Central memory CD4-positive, alpha-beta T cell (primary cell): ENCODE measurements at regions not wholly inside any gene's neighbourhood (a gene's known extent, or its start where the extent isn't known, plus 50 kb on each side); places are given as distances from the start of the nearest gene placed in this dataset.
"Not testable (repeated sequence)": the region's sequence is repeated elsewhere in the genome, so short reads cannot be mapped to it uniquely, and the experiment has no call there.

Experiments used
- DNase-seq: peaks from one replicate; pipeline ENCODE4 v3.0.0; 2022

DNA sequence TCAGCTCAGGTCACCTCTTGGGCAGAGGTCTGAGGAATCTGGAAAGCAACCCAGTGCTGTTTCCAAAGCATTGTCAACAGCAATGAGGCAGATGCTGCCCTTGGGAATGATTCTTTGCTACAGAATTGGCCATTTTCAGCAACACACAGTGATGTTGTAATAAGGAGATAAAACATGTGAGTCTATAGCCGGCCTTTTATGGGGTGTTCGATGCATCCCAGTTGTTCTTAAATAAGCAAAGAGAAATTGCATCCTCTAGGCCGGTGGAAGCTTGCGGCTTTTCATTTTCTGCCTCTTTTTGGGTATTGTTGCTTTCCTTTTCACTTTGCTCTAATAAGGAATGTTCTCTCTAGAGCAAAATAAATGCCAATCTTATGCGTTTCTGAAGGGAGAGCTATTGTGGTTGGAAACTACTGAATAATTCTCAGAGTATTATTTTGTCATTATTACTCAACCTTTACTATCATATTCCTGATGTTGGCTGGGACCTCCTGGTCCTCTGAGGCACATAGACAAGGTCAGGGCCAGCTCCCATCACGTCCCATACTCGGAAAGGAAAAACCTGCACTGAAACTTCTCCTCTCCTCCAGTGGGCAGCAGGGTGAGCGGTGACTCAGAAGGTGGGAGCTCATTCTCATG is 214.2 kb downstream of the CDH26 start:
- DNase-seq: no peak

DNA sequence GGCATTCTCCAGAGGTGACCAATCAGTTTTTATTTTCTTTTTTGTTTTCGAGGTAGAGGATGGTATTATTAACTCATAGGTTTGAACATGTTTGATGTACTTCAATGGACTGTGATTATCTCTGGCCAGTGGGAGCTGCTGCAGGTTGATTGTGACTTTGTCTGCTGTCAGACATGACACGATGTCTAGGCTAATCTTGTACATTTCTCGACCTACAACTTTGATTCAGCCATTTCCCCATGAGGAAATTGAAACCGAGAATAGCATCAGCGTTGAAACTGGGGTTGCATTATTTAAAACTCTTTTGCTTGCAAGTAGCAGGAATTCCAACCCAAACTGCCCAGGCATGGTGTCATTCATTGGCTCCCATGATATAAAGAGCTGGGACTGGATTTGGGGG is 218.9 kb downstream of the CDH26 start:
- DNase-seq: no peak

- no peak for DNase-seq
Observed at GRCh38 chr20:60180986-60181385, 222.8 kb downstream of the CDH26 start.

DNA sequence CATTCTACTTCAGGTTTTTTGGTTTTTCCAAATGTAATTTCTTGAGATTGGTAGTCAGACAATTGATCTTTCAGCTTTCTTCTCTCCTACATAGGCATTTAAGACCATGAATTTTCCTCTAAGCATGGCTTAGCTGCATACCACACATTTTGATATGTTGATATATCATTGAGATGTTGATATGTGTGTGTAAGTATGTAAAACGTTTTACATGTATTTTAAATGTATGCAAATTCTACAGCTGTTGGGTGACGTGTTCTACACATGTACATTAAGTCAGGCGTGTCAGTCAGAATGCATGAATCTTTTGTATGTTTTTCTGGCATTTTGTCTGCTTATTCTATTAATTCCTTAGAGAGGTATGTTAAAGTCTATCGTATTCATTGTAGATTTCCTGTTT is 228.2 kb downstream of the CDH26 start:
- DNase-seq: no peak

DNA sequence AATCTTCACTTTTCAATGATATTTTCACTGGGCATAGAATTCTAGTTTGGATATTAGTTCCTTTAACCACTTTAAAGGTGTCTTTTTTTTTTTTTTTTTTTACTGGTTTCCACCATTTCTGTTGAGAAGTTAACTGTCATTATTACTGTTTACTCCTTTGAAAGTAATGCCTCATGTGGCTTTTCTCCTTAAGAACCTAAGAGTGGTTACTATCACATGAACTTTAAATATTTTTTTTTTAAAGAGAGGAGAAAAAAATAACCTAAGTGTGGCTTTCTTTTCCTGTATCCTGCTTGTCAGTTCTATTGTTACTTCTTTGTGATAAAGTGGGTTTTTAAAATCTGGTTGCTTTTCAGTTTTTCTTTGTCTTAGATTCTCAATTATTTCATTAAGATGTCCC is 229.5 kb downstream of the CDH26 start:
- no peak for DNase-seq

- DNase-seq: no peak
Observed at GRCh38 chr20:60191014-60191413, 232.8 kb downstream of the CDH26 start.

DNA sequence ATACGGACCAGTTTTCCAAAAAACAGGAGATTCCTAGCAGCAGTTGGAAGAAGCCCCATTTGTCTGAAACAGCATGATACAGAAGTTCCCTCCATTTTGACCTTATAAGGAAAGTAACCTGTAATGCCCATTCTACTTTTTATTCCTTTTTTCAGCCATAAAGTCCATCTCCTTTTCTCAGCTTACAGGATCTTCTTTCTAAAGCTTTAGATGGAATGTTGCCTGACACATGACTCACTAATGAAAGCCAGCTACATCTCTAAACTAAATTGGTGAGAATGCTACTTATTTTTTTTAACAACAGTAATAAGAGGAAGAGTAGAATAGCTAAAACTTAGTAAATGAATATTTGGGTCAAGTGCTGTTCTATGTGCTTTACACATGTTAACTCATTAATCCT is 234.1 kb downstream of the CDH26 start:
- DNase-seq: no peak

DNA sequence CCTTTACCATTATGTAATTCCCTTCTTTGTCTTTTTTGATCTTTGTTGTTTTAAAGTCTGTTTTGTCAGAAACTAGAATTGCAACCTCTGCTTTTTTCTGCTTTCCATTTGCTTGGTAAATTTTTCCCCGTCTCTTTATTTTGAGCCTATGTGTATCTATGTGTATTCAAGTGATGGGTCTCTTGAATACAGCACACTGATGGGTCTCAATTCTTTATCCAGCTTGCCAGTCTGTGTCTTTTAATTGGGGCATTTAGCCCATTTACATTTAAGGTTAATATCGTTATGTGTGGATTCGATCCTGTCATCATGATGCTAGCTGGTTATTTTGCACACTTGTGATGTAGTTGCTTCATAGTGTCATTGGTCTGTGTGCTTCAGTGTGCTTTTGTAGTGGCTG is 240.9 kb downstream of the CDH26 start:
- not testable (repeated sequence) for DNase-seq

DNA sequence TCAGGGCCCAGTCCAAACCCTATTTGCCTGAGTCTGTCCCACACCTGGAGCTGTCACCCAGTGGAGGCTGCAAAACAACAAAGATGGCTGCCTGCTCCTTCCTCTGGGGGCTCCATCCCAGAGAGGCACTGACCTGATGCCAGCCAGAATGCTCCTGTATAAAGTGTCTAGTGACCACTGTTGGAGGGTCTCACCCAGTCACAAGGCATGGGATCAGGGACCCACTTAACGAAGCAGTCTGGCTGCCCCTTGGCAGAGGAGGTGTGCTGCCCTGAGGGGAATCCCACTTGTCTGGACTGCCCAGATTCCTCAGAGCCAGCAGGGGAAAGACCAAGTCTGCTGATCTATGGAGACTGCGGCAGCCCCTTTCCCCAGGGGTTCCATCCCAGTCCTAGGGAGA is 241.6 kb downstream of the CDH26 start:
- DNase-seq: no peak

DNA sequence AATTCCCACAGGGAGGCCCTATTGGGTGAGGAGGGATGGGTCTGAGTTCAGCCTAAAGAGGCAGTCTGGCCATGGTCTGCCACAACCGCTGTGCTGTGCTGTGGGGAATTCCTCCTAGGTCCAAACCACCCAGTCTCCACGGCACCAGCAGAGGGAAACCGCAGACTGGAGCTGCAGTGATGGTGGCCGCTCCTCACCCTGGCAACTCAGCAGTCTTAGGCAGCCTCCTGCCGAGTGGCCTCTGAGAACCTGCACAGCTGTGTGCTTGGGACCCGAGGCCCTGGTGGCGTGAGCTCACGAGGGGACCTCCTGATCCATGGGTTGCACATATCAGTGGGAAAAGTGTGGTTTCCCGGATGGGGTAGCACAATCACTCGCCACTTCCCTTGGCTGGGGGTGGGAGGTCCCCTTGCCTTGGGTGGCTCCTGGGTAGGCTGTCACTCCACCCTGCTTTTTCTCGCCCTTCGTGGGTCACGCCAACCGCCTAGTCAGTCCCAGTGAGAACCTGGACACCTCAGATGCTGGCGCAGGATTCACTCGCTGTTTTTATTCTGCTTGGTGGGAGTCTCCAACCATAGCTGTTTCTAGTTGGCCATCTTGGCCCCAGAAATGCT is 242.2 kb downstream of the CDH26 start:
- DNase-seq: no peak

- no peak for DNase-seq
Observed at GRCh38 chr20:60201198-60201835, 243.1 kb downstream of the CDH26 start.

- no peak for DNase-seq
Observed at GRCh38 chr20:60202046-60202445, 243.8 kb downstream of the CDH26 start.

- no peak for DNase-seq
Observed at GRCh38 chr20:60203451-60203850, 245.2 kb downstream of the CDH26 start.

DNA sequence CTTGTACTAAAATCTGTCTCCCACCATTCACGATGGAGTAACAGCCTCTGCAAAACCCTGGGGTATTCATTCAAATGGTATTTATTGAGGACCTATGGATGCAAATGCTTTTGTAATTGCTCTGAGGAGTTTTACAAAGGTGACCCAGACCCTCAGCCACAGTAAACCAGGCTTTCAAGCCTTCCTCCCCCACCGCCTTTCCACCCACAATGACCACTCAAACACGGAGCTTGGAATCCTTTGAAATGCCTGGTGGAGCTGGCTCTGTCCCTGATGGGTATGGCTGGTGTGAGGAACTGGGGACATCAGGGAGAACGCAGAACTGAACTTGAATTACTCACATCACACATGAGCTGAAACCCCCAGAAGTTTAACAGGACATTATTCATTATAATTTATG is 246.4 kb downstream of the CDH26 start:
- no peak for DNase-seq

DNA sequence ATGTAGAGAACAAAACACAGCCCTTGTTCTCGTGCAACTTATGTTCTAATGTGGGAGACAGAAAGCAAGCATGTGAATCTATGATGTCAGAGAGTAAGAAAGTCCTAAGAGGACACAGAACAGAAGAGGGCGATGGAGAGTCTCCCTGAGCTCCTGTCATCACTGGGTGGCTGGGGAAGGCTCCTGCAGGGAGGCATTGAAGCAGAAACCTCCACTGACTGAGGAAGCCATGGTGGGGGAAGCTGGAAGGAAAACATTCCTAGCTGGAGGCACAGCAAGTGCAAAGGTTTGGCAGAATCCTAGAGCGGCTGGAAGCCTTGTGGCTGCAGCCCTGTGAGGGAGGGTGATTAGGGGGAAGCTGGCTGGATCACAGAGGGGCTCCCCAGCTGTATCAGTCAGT is 248.0 kb downstream of the CDH26 start:
- DNase-seq: no peak

DNA sequence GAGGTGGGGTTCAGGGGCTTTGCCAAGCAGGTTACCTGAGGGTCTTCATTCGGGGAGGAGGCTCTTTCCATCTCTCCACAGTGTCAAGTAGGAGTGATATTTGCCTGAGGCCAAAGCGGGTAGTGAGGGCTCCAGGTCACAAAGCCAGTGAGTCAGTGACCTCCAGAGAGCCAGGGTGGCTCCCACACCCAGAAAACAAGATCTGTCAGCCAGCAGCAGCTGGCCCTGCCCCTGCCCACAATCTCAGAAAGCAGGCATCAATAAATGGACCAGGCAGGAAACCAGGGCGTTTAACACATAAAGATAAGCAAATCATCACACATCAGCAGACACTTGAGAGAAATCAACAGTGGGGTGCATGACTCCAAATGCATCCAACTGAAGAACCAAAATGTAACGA is 250.8 kb downstream of the CDH26 start:
- no peak for DNase-seq

DNA sequence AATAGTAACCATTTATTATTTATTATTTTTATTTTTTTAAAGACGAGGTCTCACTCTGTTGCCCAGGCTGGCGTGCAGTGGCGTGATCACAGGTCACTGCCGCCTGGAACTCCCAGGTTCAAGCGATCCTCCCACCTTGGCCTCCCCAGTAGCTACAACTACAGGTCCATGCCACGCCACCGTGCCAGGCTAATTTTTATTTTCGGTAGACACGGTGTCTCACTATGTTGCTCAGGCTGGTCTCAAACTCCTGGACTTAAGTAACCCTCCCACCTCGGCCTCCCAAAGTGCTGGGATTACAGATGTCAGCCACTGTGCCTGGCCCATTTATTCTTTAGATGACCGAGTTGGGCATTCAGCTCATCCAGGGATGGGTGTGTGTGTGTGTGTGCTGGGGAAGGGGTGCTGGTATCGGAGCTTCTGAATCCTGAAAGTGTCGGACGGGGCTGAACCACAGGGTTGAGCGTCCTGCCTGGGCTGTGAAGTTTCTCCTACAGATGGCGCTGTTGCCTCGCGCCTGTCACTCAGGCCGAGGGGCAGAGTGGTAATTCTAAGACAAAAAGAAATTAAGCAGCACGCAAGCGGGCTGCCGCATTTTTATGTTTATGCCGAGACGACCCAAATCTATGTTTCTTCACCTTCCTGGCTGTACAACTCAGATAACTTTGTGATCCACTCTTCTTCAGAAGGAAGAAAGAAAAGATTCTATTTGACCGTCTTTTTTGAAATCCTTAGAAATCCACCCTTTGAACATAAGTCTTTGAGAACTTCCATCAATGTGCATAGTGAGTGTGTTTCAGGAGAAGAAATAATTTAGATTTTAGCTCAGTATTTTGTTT is 252.8 kb downstream of the CDH26 start:
- DNase-seq: peak; percentile 17

- DNase-seq: no peak
Observed at GRCh38 chr20:60211618-60212463, 253.6 kb downstream of the CDH26 start.

DNA sequence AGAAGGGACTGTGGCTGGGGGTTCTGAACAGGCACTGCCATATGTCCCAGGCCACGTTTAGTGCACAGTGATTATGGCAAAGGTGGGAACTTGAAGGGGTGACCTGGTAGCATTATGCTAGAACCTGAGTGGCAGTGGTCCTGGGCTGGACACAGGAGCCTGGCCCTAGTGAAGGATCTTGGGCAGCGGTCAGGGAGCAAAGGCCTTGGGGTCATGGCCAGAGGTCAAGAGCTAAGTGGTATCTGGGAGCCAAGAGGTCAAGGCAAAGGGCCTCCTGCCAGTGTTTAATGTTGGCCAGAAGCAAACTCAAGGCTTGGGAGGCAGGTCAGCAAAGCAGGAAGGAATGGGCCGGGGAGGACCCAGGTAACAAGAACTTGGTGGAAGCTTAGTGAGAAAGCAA is 254.5 kb downstream of the CDH26 start:
- DNase-seq: no peak

GRCh38 chr20:60213126-60213893 is 255.1 kb downstream of the CDH26 start:
- DNase-seq: no peak

DNA sequence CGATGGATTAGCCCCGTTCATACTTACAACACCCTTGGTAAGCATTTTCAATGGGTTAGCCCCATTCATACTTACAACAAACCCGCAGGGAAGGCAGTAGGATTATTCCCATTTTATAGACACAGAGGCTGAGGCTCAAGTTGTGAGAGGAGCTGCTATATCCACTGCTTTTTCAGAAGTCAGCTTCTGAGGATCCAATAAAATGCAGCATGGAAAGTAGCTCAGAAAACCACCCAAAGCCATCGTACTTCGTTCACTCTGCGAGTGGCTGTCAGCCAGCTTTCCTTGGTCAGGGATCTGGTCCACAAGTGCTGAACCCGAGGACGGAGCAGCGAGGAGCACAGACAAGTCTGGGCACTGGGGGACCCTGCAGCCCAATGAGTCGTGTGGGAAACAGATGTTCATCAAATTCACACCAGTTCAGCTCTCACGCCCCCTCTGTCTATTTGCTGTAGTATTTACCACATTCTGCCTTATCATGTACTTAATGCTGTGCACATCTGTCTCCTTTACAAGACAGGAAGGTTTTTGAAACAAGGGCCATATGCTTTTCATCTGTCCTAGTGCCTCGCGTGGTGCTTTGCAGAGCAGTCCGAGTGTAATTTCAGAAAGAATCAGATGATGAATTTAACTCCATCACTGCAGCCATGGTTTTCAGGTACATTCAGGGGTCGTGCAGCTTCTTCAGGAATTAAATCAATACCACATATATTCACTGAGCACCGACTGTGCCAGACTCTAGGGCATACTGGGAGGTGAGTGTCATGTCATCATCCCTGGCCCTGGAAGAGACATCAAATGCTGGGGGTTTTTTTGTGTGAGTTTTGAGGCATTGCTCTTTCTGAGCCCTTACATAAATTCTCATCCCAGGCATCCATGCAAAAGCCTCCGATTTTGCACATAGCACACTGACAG is 256.9 kb downstream of the CDH26 start:
- DNase-seq: no peak
